Thyroid gland (tissue), 4 donors: ENCODE measurements at regions not wholly inside any gene's neighbourhood (a gene's known extent, or its start where the extent isn't known, plus 50 kb on each side); places are given as distances from the start of the nearest gene placed in this dataset.

Experiments used
- CTCF ChIP-seq, 6 experiments: fragments of 200-600 bp in 3 of 6; fragments of 450-650 bp in 3 of 6; sonication (generic) in 3 of 6; IDR thresholded peaks; one replicate each; pipeline ENCODE4 v1.5.1; 2016 to 2019; ENCODE audit warnings: antibody characterized with exemption in 6 of 6, mild to moderate bottlenecking in 2 of 6, inconsistent platforms in 1 of 6, moderate library complexity in 1 of 6
- POLR2A ChIP-seq, 2 donors: fragments of 450-650 bp; IDR thresholded peaks; one replicate each; pipeline ENCODE4 v1.6.1; 2017; ENCODE audit warnings: antibody characterized with exemption in 2 of 2, mild to moderate bottlenecking in 2 of 2, moderate library complexity in 1 of 2

- no peak for TF ChIP-seq CTCF (IDR thresholded peaks at IDR 0.05)
- TF ChIP-seq POLR2A (IDR thresholded peaks at IDR 0.05), result no peak
Observed at GRCh38 chr14:23876160-23876750, 77.3 kb upstream of the DHRS4 start.
